Brain pericyte (primary cell): ENCODE measurements at regions not wholly inside any gene's neighbourhood (a gene's known extent, or its start where the extent isn't known, plus 50 kb on each side); places are given as distances from the start of the nearest gene placed in this dataset.

Experiments used
- DNase-seq: peaks from one replicate; pipeline ENCODE4 v3.0.0-alpha.2; 2012; ENCODE audit warnings: low read depth, low spot score

- no peak for DNase-seq
Measured at GRCh38 chr12:63319936-63320633, 169.1 kb upstream of the AVPR1A start.

GRCh38 chr12:63319386-63319785, 168.4 kb upstream of the AVPR1A start:
- DNase-seq: no peak

- DNase-seq: no peak
Measured at GRCh38 chr12:63318933-63319332, 167.9 kb upstream of the AVPR1A start.

- no peak for DNase-seq
Measured at GRCh38 chr12:63318313-63318712, 167.3 kb upstream of the AVPR1A start.

GRCh38 chr12:63317880-63318279, 166.9 kb upstream of the AVPR1A start:
- DNase-seq: no peak

- DNase-seq: no peak
Measured at GRCh38 chr12:63317286-63317846, 166.4 kb upstream of the AVPR1A start.

- no peak for DNase-seq
Measured at GRCh38 chr12:63313139-63313538, 162.1 kb upstream of the AVPR1A start.

- DNase-seq: peak; percentile 80
Measured at GRCh38 chr12:63308671-63309070, 157.7 kb upstream of the AVPR1A start.

- no peak for DNase-seq
Measured at GRCh38 chr12:63307849-63308248, 156.8 kb upstream of the AVPR1A start.

- DNase-seq: no peak
Measured at GRCh38 chr12:63305901-63306875, 155.2 kb upstream of the AVPR1A start.

- DNase-seq: no peak
Measured at GRCh38 chr12:63304887-63305316, 153.9 kb upstream of the AVPR1A start.

- no peak for DNase-seq
Measured at GRCh38 chr12:63302941-63303536, 152.0 kb upstream of the AVPR1A start.

- no peak for DNase-seq
Measured at GRCh38 chr12:63302269-63302940, 151.4 kb upstream of the AVPR1A start.

- DNase-seq: no peak
Measured at GRCh38 chr12:63301311-63301710, 150.3 kb upstream of the AVPR1A start.

- DNase-seq: no peak
Measured at GRCh38 chr12:63298386-63298930, 147.5 kb upstream of the AVPR1A start.

- peak; percentile 67 for DNase-seq
Measured at GRCh38 chr12:63294327-63294632, 143.3 kb upstream of the AVPR1A start.

- DNase-seq: no peak
Measured at GRCh38 chr12:63292471-63293221, 141.6 kb upstream of the AVPR1A start.

GRCh38 chr12:63276537-63277365, 125.8 kb upstream of the AVPR1A start:
- no peak for DNase-seq

- no peak for DNase-seq
Measured at GRCh38 chr12:63266988-63267387, 116.0 kb upstream of the AVPR1A start.

GRCh38 chr12:63264629-63265028, 113.6 kb upstream of the AVPR1A start:
- no peak for DNase-seq
